Activated T-cell treated with anti-CD3 and anti-CD28 coated beads for 48 hours (primary cell): ENCODE measurements at regions not wholly inside any gene's neighbourhood (a gene's known extent, or its start where the extent isn't known, plus 50 kb on each side); places are given as distances from the start of the nearest gene placed in this dataset.
"Not testable (repeated sequence)": the region's sequence is repeated elsewhere in the genome, so short reads cannot be mapped to it uniquely, and the experiment has no call there.

Source experiments
- DNase-seq: peaks from one replicate; pipeline ENCODE4 v3.0.0-alpha.2; 2020; ENCODE audit warnings: low read depth

GRCh38 chr3:178349218-178349596, 187.0 kb upstream of the KCNMB2 start:
- DNase-seq = not testable (repeated sequence)

GRCh38 chr3:178350763-178351162, 185.5 kb upstream of the KCNMB2 start:
- no peak for DNase-seq

GRCh38 chr3:178352326-178353005, 183.8 kb upstream of the KCNMB2 start:
- DNase-seq = no peak

- no peak for DNase-seq
These were observed 183.1 kb upstream of the KCNMB2 start for GRCh38 chr3:178353006-178353694.

- no peak for DNase-seq
These were observed 176.5 kb upstream of the KCNMB2 start for GRCh38 chr3:178359728-178360127.

GRCh38 chr3:178363048-178363447, 173.2 kb upstream of the KCNMB2 start:
- not testable (repeated sequence) for DNase-seq

GRCh38 chr3:178367817-178368617, 168.2 kb upstream of the KCNMB2 start:
- DNase-seq = no peak

GRCh38 chr3:178369006-178369405, 167.2 kb upstream of the KCNMB2 start:
- DNase-seq = no peak

- no peak for DNase-seq
These were observed 166.4 kb upstream of the KCNMB2 start for GRCh38 chr3:178369811-178370210.

- no peak for DNase-seq
These were observed 165.8 kb upstream of the KCNMB2 start for GRCh38 chr3:178370387-178370786.

GRCh38 chr3:178381555-178381954, 154.7 kb upstream of the KCNMB2 start:
- DNase-seq = no peak

- DNase-seq = no peak
These were observed 154.2 kb upstream of the KCNMB2 start for GRCh38 chr3:178381971-178382448.

GRCh38 chr3:178382449-178383061, 153.7 kb upstream of the KCNMB2 start:
- no peak for DNase-seq

GRCh38 chr3:178384321-178385230, 151.7 kb upstream of the KCNMB2 start:
- DNase-seq = no peak

- DNase-seq = no peak
These were observed 150.8 kb upstream of the KCNMB2 start for GRCh38 chr3:178385280-178385952.

- no peak for DNase-seq
These were observed 149.8 kb upstream of the KCNMB2 start for GRCh38 chr3:178386401-178386800.

GRCh38 chr3:178386880-178387279, 149.4 kb upstream of the KCNMB2 start:
- no peak for DNase-seq

- no peak for DNase-seq
These were observed 147.8 kb upstream of the KCNMB2 start for GRCh38 chr3:178388473-178388872.

- no peak for DNase-seq
These were observed 147.0 kb upstream of the KCNMB2 start for GRCh38 chr3:178389258-178389657.

- DNase-seq = no peak
These were observed 143.7 kb upstream of the KCNMB2 start for GRCh38 chr3:178392511-178392926.

- DNase-seq = no peak
These were observed 143.1 kb upstream of the KCNMB2 start for GRCh38 chr3:178393146-178393545.
